Tibial nerve (tissue), 4 donors: ENCODE measurements at regions not wholly inside any gene's neighbourhood (a gene's known extent, or its start where the extent isn't known, plus 50 kb on each side); places are given as distances from the start of the nearest gene placed in this dataset.
"Not testable (repeated sequence)": the region's sequence is repeated elsewhere in the genome, so short reads cannot be mapped to it uniquely, and the experiment has no call there.

Source experiments
- CTCF ChIP-seq, 5 experiments: fragments of 200-600 bp in 3 of 5; fragments of 450-650 bp in 2 of 5; sonication (generic) in 3 of 5; IDR thresholded peaks; one replicate each; pipeline ENCODE4 v1.5.1; 2016 to 2019; ENCODE audit warnings: antibody characterized with exemption in 5 of 5, mild to moderate bottlenecking in 3 of 5, moderate library complexity in 2 of 5
- EP300 ChIP-seq, 2 donors: sonication (generic); formaldehyde crosslinking; IDR thresholded peaks; one replicate each; pipeline ENCODE4 v1.6.1; 2017; ENCODE audit warnings: antibody characterized with exemption in 2 of 2, mild to moderate bottlenecking in 1 of 2

DNA sequence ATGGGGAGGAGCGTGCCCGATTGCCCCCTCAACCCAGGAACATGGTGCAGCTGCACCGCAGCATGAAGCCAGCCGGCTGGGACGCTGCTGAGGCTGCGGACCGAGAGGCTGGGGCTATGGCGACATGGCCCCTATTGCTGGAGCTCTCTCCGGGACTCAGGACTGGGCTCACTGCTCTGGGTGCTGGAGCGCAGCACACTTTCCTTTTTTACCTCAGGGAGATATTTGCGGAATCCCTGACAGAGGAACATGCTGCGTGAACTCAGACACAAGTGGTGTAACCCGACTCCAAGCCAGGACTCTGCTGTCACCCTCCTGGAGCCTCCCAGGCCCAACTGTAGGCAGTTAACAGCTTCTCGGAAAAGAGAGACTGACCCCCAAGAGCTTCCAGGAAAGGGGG, 137.2 kb upstream of the NBPF9 start:
- not testable (repeated sequence) for TF ChIP-seq CTCF, EP300 (IDR thresholded peaks at IDR 0.05)
